HFF-Myc (cell line): ENCODE measurements at regions not wholly inside any gene's neighbourhood (a gene's known extent, or its start where the extent isn't known, plus 50 kb on each side); places are given as distances from the start of the nearest gene placed in this dataset.

Experiments used
- DNase-seq: peaks from one replicate; pipeline ENCODE4 v3.0.0-alpha.2; 2011; ENCODE audit warnings: low read depth; ENCODE audit errors: extremely low read depth
- H3K4me3 ChIP-seq: replicated peaks from 2 replicates; pipeline ENCODE4 v1.5.1; 2011; ENCODE audit warnings: low read depth, mild to moderate bottlenecking, control low read depth, low read length
- CTCF ChIP-seq: IDR thresholded peaks from 2 replicates; pipeline ENCODE4 v1.5.1; 2012; ENCODE audit warnings: mild to moderate bottlenecking, low read depth, low read length, control low read depth; ENCODE audit errors: missing control alignments

- H3K4me3 ChIP-seq = no peak overlapping the region
- no peak for DNase-seq
- no peak for TF ChIP-seq CTCF
Observed at GRCh38 chr2:173770947-173771678, 194.1 kb downstream of the SP3 start.

GRCh38 chr2:173772205-173772604, 193.0 kb downstream of the SP3 start:
- DNase-seq = no peak
- no peak overlapping the region for H3K4me3 ChIP-seq
- TF ChIP-seq CTCF = no peak

GRCh38 chr2:173773076-173773475, 192.1 kb downstream of the SP3 start:
- TF ChIP-seq CTCF = no peak
- H3K4me3 ChIP-seq = no peak overlapping the region

GRCh38 chr2:173775440-173775839, 189.7 kb downstream of the SP3 start:
- DNase-seq = no peak
- no peak for TF ChIP-seq CTCF
- no peak overlapping the region for H3K4me3 ChIP-seq

More at GRCh38 chr2:173773076-173773475, 192.1 kb downstream of the SP3 start:
- DNase-seq = no peak

- TF ChIP-seq CTCF = no peak
- DNase-seq = no peak
- H3K4me3 ChIP-seq = no peak overlapping the region
Observed at GRCh38 chr2:173782681-173783080, 182.5 kb downstream of the SP3 start.

GRCh38 chr2:173783382-173783781, 181.8 kb downstream of the SP3 start:
- no peak for TF ChIP-seq CTCF
- H3K4me3 ChIP-seq = no peak overlapping the region
- no peak for DNase-seq

GRCh38 chr2:173785813-173786212, 179.4 kb downstream of the SP3 start:
- no peak for DNase-seq

More at GRCh38 chr2:173785813-173786212, 179.4 kb downstream of the SP3 start:
- H3K4me3 ChIP-seq = no peak overlapping the region
- TF ChIP-seq CTCF = no peak
